ENCODE measurements at regions not wholly inside any gene's neighbourhood (a gene's known extent, or its start where the extent isn't known, plus 50 kb on each side); places are given as distances from the start of the nearest gene placed in this dataset.

- Histone ChIP-seq H3K4me1 (ENCODE audit: control insufficient read depth, insufficient read depth, low read length, poor library complexity, severe bottlenecking) (no peaks in the 10 kb centered on the region), H3K36me3 (ENCODE audit: control insufficient read depth, insufficient read depth, low read length) (no peaks in the 10 kb centered on the region), H3K9me3 (ENCODE audit: control insufficient read depth, low read length) (no peaks in the 10 kb centered on the region), H3K27ac (ENCODE audit: insufficient read depth, low read length, poor library complexity, severe bottlenecking) (no peak overlapping the region), H3K27me3 (replicated peaks; ENCODE audit: control insufficient read depth, insufficient read depth, low read length, poor library complexity, severe bottlenecking) (peaks cover 3% of the 10 kb centered on the region), H3K4me3 (ENCODE audit: insufficient read depth, low read depth, low read length, poor library complexity, severe bottlenecking) (no peak overlapping the region)
- no peak for DNase-seq
Observed at GRCh38 chr9:1115370-1115769, 65.2 kb downstream of the DMRT2 start.

- H3K9me3 ChIP-seq (ENCODE audit: control insufficient read depth, low read length) = no peaks in the 10 kb centered on the region
- peaks cover 3% of the 10 kb centered on the region for H3K27me3 ChIP-seq (replicated peaks; ENCODE audit: control insufficient read depth, insufficient read depth, low read length, poor library complexity, severe bottlenecking)
- DNase-seq = no peak
- H3K4me1 ChIP-seq (ENCODE audit: control insufficient read depth, insufficient read depth, low read length, poor library complexity, severe bottlenecking) = no peaks in the 10 kb centered on the region
- H3K27ac ChIP-seq (ENCODE audit: insufficient read depth, low read length, poor library complexity, severe bottlenecking) = no peak overlapping the region
- no peak overlapping the region for H3K4me3 ChIP-seq (ENCODE audit: insufficient read depth, low read depth, low read length, poor library complexity, severe bottlenecking)
- H3K36me3 ChIP-seq (ENCODE audit: control insufficient read depth, insufficient read depth, low read length) = no peaks in the 10 kb centered on the region
Observed at GRCh38 chr9:1117439-1117838, 67.3 kb downstream of the DMRT2 start.

GRCh38 chr9:1120500-1121165, 70.5 kb downstream of the DMRT2 start:
- peaks cover 3% of the 10 kb centered on the region for H3K27me3 ChIP-seq (replicated peaks; ENCODE audit: control insufficient read depth, insufficient read depth, low read length, poor library complexity, severe bottlenecking)
- H3K4me1 ChIP-seq (ENCODE audit: control insufficient read depth, insufficient read depth, low read length, poor library complexity, severe bottlenecking) = no peaks in the 10 kb centered on the region
- DNase-seq = no peak
- H3K27ac ChIP-seq (ENCODE audit: insufficient read depth, low read length, poor library complexity, severe bottlenecking) = no peak overlapping the region
- no peaks in the 10 kb centered on the region for H3K36me3 ChIP-seq (ENCODE audit: control insufficient read depth, insufficient read depth, low read length)
- H3K9me3 ChIP-seq (ENCODE audit: control insufficient read depth, low read length) = no peaks in the 10 kb centered on the region
- no peak overlapping the region for H3K4me3 ChIP-seq (ENCODE audit: insufficient read depth, low read depth, low read length, poor library complexity, severe bottlenecking)

GRCh38 chr9:1125741-1126140, 75.6 kb downstream of the DMRT2 start:
- no peak overlapping the region for H3K27ac ChIP-seq (ENCODE audit: insufficient read depth, low read length, poor library complexity, severe bottlenecking)
- no peaks in the 10 kb centered on the region for H3K36me3 ChIP-seq (ENCODE audit: control insufficient read depth, insufficient read depth, low read length)
- no peak for DNase-seq
- no peaks in the 10 kb centered on the region for H3K27me3 ChIP-seq (replicated peaks; ENCODE audit: control insufficient read depth, insufficient read depth, low read length, poor library complexity, severe bottlenecking)
- H3K9me3 ChIP-seq (ENCODE audit: control insufficient read depth, low read length) = no peaks in the 10 kb centered on the region
- H3K4me3 ChIP-seq (ENCODE audit: insufficient read depth, low read depth, low read length, poor library complexity, severe bottlenecking) = no peak overlapping the region
- no peaks in the 10 kb centered on the region for H3K4me1 ChIP-seq (ENCODE audit: control insufficient read depth, insufficient read depth, low read length, poor library complexity, severe bottlenecking)

- no peaks in the 10 kb centered on the region for H3K4me1 ChIP-seq (ENCODE audit: control insufficient read depth, insufficient read depth, low read length, poor library complexity, severe bottlenecking)
- no peak overlapping the region for H3K27ac ChIP-seq (ENCODE audit: insufficient read depth, low read length, poor library complexity, severe bottlenecking)
- no peak overlapping the region for H3K4me3 ChIP-seq (ENCODE audit: insufficient read depth, low read depth, low read length, poor library complexity, severe bottlenecking)
- no peaks in the 10 kb centered on the region for H3K9me3 ChIP-seq (ENCODE audit: control insufficient read depth, low read length)
- DNase-seq = no peak
- no peaks in the 10 kb centered on the region for H3K27me3 ChIP-seq (replicated peaks; ENCODE audit: control insufficient read depth, insufficient read depth, low read length, poor library complexity, severe bottlenecking)
- H3K36me3 ChIP-seq (ENCODE audit: control insufficient read depth, insufficient read depth, low read length) = no peaks in the 10 kb centered on the region
Observed at GRCh38 chr9:1128046-1128445, 77.9 kb downstream of the DMRT2 start.

GRCh38 chr9:1129382-1129781, 79.2 kb downstream of the DMRT2 start:
- Histone ChIP-seq H3K4me3 (ENCODE audit: insufficient read depth, low read depth, low read length, poor library complexity, severe bottlenecking) (no peak overlapping the region), H3K27ac (ENCODE audit: insufficient read depth, low read length, poor library complexity, severe bottlenecking) (no peak overlapping the region), H3K27me3 (replicated peaks; ENCODE audit: control insufficient read depth, insufficient read depth, low read length, poor library complexity, severe bottlenecking) (no peaks in the 10 kb centered on the region), H3K36me3 (ENCODE audit: control insufficient read depth, insufficient read depth, low read length) (no peaks in the 10 kb centered on the region), H3K4me1 (ENCODE audit: control insufficient read depth, insufficient read depth, low read length, poor library complexity, severe bottlenecking) (no peaks in the 10 kb centered on the region), H3K9me3 (ENCODE audit: control insufficient read depth, low read length) (no peaks in the 10 kb centered on the region)
- no peak for DNase-seq

GRCh38 chr9:1140057-1140456, 89.9 kb downstream of the DMRT2 start:
- no peaks in the 10 kb centered on the region for H3K36me3 ChIP-seq (ENCODE audit: control insufficient read depth, insufficient read depth, low read length)
- H3K4me3 ChIP-seq (ENCODE audit: insufficient read depth, low read depth, low read length, poor library complexity, severe bottlenecking) = no peak overlapping the region
- H3K4me1 ChIP-seq (ENCODE audit: control insufficient read depth, insufficient read depth, low read length, poor library complexity, severe bottlenecking) = no peaks in the 10 kb centered on the region
- H3K27ac ChIP-seq (ENCODE audit: insufficient read depth, low read length, poor library complexity, severe bottlenecking) = no peak overlapping the region
- no peak for DNase-seq
- H3K27me3 ChIP-seq (replicated peaks; ENCODE audit: control insufficient read depth, insufficient read depth, low read length, poor library complexity, severe bottlenecking) = no peaks in the 10 kb centered on the region
- H3K9me3 ChIP-seq (ENCODE audit: control insufficient read depth, low read length) = no peaks in the 10 kb centered on the region

- Histone ChIP-seq H3K27ac (ENCODE audit: insufficient read depth, low read length, poor library complexity, severe bottlenecking) (no peak overlapping the region), H3K27me3 (replicated peaks; ENCODE audit: control insufficient read depth, insufficient read depth, low read length, poor library complexity, severe bottlenecking) (no peaks in the 10 kb centered on the region)
Observed at GRCh38 chr9:1151691-1152090, 101.5 kb downstream of the DMRT2 start.

GRCh38 chr9:1152171-1152570, 102.0 kb downstream of the DMRT2 start:
- Histone ChIP-seq H3K27me3 (replicated peaks; ENCODE audit: control insufficient read depth, insufficient read depth, low read length, poor library complexity, severe bottlenecking) (no peaks in the 10 kb centered on the region), H3K9me3 (ENCODE audit: control insufficient read depth, low read length) (no peaks in the 10 kb centered on the region), H3K36me3 (ENCODE audit: control insufficient read depth, insufficient read depth, low read length) (no peaks in the 10 kb centered on the region), H3K4me1 (ENCODE audit: control insufficient read depth, insufficient read depth, low read length, poor library complexity, severe bottlenecking) (no peaks in the 10 kb centered on the region), H3K4me3 (ENCODE audit: insufficient read depth, low read depth, low read length, poor library complexity, severe bottlenecking) (no peak overlapping the region), H3K27ac (ENCODE audit: insufficient read depth, low read length, poor library complexity, severe bottlenecking) (no peak overlapping the region)
- DNase-seq = no peak

More at GRCh38 chr9:1151691-1152090, 101.5 kb downstream of the DMRT2 start:
- no peak for DNase-seq
- no peaks in the 10 kb centered on the region for H3K4me1 ChIP-seq (ENCODE audit: control insufficient read depth, insufficient read depth, low read length, poor library complexity, severe bottlenecking)
- H3K36me3 ChIP-seq (ENCODE audit: control insufficient read depth, insufficient read depth, low read length) = no peaks in the 10 kb centered on the region
- no peak overlapping the region for H3K4me3 ChIP-seq (ENCODE audit: insufficient read depth, low read depth, low read length, poor library complexity, severe bottlenecking)
- no peaks in the 10 kb centered on the region for H3K9me3 ChIP-seq (ENCODE audit: control insufficient read depth, low read length)

- no peak overlapping the region for H3K4me3 ChIP-seq (ENCODE audit: insufficient read depth, low read depth, low read length, poor library complexity, severe bottlenecking)
- no peaks in the 10 kb centered on the region for H3K27me3 ChIP-seq (replicated peaks; ENCODE audit: control insufficient read depth, insufficient read depth, low read length, poor library complexity, severe bottlenecking)
- H3K9me3 ChIP-seq (ENCODE audit: control insufficient read depth, low read length) = no peaks in the 10 kb centered on the region
- H3K27ac ChIP-seq (ENCODE audit: insufficient read depth, low read length, poor library complexity, severe bottlenecking) = no peak overlapping the region
- DNase-seq = no peak
- no peaks in the 10 kb centered on the region for H3K4me1 ChIP-seq (ENCODE audit: control insufficient read depth, insufficient read depth, low read length, poor library complexity, severe bottlenecking)
- no peaks in the 10 kb centered on the region for H3K36me3 ChIP-seq (ENCODE audit: control insufficient read depth, insufficient read depth, low read length)
Observed at GRCh38 chr9:1154739-1155138, 104.6 kb downstream of the DMRT2 start.
